GM18909 (cell line): ENCODE measurements at regions not wholly inside any gene's neighbourhood (a gene's known extent, or its start where the extent isn't known, plus 50 kb on each side); places are given as distances from the start of the nearest gene placed in this dataset.

ENCODE experiments used
- ATAC-seq: cut with Tn5 transposase; IDR thresholded peaks from one replicate; pipeline ENCODE4 v1.9.1; 2021; ENCODE audit warnings: mild to moderate bottlenecking; ENCODE audit not compliant: unreplicated experiment, poor library complexity

DNA sequence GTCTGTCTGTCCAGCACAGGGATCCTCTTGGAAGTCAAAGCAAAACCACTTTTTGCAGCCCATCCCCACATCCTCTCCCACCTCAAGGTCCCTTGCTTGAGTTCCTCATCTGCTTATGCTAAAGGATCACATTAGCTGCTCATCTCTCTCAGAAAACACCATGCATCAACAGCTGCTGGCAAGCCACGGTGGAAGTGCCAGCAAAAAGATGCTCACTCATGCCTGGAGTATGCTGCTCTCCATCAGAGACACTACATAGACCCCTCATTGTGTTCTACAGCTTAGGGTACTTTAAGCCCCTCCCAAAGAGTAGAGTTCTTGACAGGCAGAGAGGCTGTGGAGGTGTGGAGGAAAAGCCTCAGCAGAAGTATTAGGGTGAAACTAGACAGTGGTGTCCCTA is 94.6 kb upstream of the COL8A1 start:
- no peak for ATAC-seq

DNA sequence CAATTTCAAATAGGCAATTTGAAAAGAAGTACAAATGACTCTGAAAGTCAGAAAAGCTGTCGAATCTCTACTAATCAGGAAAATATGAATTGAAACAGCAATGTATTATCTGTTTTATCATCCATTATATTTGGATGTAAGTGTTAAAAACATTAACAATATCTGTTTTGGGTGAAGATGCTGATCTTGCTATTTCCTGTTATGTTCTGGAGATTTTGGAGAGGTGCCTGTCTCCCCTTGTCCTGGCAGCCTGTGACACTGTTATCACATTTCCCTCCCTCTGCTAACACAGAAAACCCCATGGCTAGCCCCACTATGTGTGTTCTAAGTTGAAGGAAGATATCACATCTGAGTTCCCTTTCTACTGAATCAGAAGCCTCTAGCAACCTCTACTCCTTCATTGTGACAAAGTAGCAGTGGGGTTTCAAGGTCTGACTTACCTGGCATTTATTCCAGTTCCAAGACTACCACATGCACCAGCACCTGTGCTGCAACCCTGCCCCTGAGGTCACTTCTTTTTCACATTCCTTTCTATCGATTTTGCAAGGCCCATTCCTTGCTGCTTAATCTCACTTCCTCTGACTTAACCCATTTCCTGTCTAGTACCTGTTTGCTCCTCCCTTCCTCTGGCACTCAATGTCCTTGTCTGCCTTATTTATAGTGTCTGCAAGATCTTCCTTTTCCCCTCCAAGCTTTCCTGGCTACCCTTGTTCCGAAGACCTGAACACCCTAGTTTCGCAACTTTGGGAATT is 95.5 kb upstream of the COL8A1 start:
- ATAC-seq: peak; percentile 69

DNA sequence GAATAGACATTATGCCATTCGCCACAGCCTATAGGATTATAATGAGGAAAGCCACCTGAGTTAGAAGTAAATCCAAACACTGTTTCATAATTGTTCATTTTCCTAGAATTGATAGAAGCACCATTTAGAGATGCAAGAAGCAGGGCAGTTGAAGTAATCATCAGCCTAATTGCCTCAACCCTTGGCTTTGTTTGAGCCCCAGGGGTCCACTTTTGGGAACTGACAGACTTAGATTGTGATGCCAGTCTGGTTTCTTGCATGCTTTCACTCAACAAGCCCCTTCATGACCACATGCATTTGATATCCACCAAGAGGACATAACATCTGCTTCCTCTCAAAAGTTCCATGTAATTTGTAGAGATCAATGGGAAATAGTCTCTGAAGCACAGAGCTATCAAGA is 97.2 kb upstream of the COL8A1 start:
- no peak for ATAC-seq

DNA sequence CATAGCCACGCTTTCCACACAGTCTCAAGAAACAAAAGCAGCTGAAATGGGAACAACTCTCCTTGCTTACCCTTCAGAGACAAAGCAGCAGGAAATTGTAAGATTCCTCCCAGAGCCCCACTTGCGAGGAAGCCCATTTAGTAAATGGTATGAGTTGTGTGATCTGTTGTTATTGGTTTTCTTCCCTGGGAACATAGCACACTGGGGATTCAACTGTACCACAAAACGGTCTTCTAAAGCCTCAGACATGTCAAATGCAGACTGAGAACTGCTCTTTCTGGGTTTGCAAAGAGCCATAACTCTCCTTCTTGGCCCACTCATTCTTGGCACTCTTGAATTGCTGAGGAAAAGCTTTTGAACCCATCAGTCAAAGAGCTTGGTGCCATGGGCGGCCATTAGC is 101.0 kb upstream of the COL8A1 start:
- no peak for ATAC-seq

- no peak for ATAC-seq
Observed at GRCh38 chr3:99536555-99537314, 101.7 kb upstream of the COL8A1 start.

GRCh38 chr3:99534951-99535704 is 103.3 kb upstream of the COL8A1 start:
- ATAC-seq: peak; percentile 56

- ATAC-seq: peak; percentile 70
Observed at GRCh38 chr3:99532246-99532645, 106.1 kb upstream of the COL8A1 start.

- ATAC-seq: no peak
Observed at GRCh38 chr3:99529265-99529664, 109.1 kb upstream of the COL8A1 start.

- no peak for ATAC-seq
Observed at GRCh38 chr3:99526921-99527320, 111.5 kb upstream of the COL8A1 start.

GRCh38 chr3:99524559-99524958 is 113.8 kb upstream of the COL8A1 start:
- ATAC-seq: no peak

DNA sequence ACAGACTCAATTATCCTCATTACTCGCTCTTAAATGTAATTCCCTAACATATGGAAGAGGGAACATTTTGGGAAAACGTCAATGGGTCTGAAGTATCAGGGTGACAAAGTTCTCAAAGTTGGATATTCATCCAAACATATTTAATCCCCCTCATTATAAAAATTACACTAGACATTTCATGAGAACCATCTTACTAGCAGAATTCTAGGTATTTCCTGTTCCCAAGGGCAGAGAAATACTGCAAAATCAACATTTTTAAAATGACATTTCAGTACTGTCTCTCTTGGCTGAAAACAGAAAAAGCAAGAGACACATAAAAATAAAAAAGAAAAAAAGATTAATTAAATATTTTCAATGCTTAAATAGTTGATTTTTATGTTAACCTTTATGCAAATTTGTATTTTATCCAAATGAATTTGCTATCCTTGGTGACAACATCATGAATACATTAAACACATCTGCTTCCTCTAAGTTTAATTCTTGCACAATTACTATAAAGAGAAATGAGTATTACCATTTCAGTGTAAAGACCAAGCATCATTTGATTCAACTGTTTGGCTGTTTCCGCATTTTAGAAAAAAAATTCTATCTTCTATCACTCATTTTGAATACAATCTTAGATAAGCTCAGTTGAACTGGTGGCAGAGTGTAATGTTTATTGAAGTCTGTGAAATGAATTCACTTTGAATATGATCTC is 114.8 kb upstream of the COL8A1 start:
- ATAC-seq: no peak

DNA sequence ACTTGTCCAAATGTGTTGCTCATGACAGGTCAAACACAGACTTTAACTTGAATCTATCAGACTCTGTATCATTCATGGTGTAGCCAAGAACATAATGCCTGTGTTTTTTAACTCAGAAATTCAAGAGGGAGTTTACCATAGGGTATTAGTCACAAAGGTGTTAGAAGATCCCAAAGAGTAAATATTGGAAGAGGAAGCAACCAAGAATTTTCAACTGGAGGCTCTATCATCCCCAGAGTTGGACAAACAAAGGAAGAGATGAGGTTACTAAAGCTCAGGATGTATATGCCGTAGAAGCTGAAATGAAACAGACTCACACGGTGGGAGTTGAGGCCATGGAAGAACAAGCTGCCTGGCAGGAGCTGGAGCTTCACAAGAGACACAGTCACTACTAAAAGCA is 116.2 kb upstream of the COL8A1 start:
- ATAC-seq: no peak

- ATAC-seq: no peak
Observed at GRCh38 chr3:99521551-99521950, 116.8 kb upstream of the COL8A1 start.

DNA sequence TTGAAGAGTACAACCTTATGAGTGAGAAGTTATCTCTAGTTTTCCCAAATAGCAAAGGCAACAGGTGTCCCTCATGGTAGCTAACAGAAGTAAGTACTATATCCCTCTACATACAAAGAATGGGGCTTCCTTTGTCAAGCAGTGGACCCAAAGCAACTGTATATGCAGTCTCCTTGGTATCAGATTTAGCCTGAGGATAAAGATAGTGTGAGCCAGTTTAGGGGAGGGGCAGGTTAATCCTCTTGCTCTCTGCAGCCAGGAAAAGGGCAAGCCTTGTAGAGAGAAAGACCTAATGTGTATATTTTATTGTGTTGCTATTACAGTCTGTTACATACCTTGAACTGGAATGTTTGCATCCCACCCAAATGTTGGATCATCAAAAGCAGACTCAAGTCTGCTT is 117.9 kb upstream of the COL8A1 start:
- ATAC-seq: no peak

DNA sequence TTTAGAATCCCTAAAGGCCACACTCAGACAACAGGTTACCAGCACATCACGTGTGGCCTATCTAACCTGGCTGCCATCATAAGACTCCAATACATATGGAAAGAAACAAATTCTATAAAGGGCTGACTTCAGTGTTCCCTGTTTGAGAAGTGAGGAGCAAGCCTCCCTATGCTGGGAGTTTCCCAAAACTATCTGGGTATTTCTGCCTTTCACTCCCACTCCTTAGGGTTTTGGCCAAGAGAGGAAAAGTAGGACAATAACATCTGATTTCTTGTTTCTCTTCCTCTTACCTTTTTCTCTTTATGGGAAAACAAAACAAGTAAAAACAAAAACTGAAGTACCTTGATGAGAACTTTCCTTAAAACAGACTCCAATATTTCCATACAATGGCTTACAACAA is 121.5 kb upstream of the COL8A1 start:
- no peak for ATAC-seq

GRCh38 chr3:99515891-99516290 is 122.5 kb upstream of the COL8A1 start:
- no peak for ATAC-seq

DNA sequence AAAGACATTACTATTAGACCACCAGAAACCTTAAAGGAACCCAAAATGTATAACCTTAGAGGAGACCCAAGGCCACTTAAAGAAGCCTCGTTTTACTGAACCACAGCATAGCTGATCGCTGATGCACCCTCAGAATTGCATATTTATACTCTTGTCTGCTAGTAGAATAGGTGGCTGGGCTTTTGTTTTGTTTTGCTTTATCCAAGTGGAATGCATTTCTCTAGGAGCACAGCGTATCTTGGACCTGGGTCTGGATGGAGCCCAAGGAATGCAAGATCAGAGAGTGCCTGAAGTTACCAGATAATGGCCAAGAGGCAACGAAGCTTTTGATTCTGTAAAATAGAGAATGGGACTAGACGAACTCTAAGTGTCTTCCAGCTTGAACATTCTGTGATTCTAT is 129.2 kb upstream of the COL8A1 start:
- ATAC-seq: no peak

- no peak for ATAC-seq
Observed at GRCh38 chr3:99508191-99508590, 130.2 kb upstream of the COL8A1 start.

DNA sequence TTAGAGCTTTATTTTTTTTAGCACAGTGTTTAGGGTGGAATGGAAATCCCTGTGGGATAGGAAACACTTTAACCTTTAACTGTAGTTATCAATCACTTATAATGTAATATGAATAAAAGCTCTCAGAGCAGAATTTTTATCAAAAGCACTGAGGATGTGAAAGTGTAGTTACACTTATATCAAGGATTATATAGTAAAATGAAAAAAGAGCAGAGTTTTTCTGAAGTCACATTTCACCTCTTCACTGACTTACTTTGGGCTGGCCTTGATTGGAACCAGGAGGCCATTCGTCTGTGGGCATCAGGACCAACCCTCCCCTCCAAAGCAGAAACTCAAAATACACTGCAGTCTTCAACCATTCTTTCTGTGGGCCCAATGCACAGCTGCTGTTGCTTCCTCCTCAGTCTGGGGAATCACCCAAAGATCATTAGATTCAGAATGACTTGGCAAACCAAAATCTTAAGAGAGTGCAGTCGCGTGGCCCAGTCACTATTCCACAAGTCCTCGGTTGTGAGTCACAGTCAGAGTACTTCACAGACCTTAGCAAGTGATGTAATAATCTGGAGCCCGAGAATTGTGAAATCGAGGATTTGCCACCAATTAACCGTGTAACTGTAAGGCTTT is 132.6 kb upstream of the COL8A1 start:
- peak; percentile 99 for ATAC-seq

DNA sequence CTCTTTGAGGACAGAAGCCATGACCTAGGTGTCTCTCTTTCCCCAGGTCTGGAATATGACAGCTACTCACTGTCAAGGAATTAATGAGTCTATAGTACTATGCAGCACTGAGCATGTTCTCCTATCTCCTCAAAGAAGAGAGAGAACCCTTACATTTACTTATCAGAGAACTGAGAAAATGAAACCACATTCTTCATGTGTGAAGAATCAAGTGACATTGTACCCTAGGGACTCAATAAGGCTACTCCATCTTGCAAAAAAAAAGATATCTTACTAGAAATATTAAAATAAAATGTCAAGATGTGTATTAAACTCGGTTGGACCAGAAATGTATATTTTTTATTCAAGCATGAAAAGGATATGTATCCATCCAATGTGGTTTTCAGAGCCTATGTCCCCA is 133.2 kb upstream of the COL8A1 start:
- no peak for ATAC-seq
